ENCODE measurements at regions not wholly inside any gene's neighbourhood (a gene's known extent, or its start where the extent isn't known, plus 50 kb on each side); places are given as distances from the start of the nearest gene placed in this dataset.

- no peaks in the 10 kb centered on the region for H3K27me3 ChIP-seq (ENCODE audit: control insufficient read depth, insufficient read depth, low read length)
- CTCF ChIA-PET = interaction anchor here (0.6 kb wide), 1 partner anchor 1096 kb away, joined by 5 read pairs; no protein-coding TSS in a partner anchor
- POLR2A ChIA-PET = no interaction called here
- TF ChIP-seq, protein P1, sequence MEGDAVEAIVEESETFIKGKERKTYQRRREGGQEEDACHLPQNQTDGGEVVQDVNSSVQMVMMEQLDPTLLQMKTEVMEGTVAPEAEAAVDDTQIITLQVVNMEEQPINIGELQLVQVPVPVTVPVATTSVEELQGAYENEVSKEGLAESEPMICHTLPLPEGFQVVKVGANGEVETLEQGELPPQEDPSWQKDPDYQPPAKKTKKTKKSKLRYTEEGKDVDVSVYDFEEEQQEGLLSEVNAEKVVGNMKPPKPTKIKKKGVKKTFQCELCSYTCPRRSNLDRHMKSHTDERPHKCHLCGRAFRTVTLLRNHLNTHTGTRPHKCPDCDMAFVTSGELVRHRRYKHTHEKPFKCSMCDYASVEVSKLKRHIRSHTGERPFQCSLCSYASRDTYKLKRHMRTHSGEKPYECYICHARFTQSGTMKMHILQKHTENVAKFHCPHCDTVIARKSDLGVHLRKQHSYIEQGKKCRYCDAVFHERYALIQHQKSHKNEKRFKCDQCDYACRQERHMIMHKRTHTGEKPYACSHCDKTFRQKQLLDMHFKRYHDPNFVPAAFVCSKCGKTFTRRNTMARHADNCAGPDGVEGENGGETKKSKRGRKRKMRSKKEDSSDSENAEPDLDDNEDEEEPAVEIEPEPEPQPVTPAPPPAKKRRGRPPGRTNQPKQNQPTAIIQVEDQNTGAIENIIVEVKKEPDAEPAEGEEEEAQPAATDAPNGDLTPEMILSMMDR (IDR thresholded peaks at IDR 0.05; ENCODE audit: low read depth, low read length) = 0 out of 2 replicates have a peak, but pooled peaks have one; percentile 24
- no peak for DNase-seq (ENCODE audit: low read depth, low spot score)
- H3K9me3 ChIP-seq (ENCODE audit: control insufficient read depth, insufficient read depth, low read length) = peaks cover 16% of the 10 kb centered on the region
- H3K4me3 ChIP-seq (ENCODE audit: low read depth, low read length) = no peak overlapping the region
- H3K27ac ChIP-seq (ENCODE audit: low read depth, low read length) = no peak overlapping the region
Observed at GRCh38 chr18:51621113-51621863, 423.8 kb upstream of the MEX3C start.

DNA sequence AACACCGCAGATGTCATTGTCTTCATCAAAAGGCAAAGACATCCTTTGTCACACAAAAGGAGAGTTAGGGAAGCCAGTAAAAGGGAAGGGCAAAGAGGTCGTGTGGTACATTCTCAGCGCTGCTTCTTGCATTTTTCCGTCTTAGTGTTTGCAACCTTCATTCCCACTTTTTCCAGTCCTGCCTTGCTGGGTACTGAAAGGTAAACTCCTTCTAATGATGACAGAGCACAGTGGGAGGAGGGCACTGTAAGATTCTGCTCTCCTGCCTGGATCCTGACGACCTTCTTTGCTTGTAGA lies 424.3 kb upstream of the MEX3C start:
- POLR2A ChIA-PET = no interaction called here
- Histone ChIP-seq H3K9me3 (ENCODE audit: control insufficient read depth, insufficient read depth, low read length) (peaks cover 16% of the 10 kb centered on the region), H3K27ac (ENCODE audit: low read depth, low read length) (no peak overlapping the region), H3K4me3 (ENCODE audit: low read depth, low read length) (no peak overlapping the region), H3K27me3 (ENCODE audit: control insufficient read depth, insufficient read depth, low read length) (no peaks in the 10 kb centered on the region)
- no peak for DNase-seq (ENCODE audit: low read depth, low spot score)
- CTCF ChIA-PET = no interaction called here
- TF ChIP-seq, protein P1 (IDR thresholded peaks at IDR 0.05; ENCODE audit: low read depth, low read length) = no peak

DNA sequence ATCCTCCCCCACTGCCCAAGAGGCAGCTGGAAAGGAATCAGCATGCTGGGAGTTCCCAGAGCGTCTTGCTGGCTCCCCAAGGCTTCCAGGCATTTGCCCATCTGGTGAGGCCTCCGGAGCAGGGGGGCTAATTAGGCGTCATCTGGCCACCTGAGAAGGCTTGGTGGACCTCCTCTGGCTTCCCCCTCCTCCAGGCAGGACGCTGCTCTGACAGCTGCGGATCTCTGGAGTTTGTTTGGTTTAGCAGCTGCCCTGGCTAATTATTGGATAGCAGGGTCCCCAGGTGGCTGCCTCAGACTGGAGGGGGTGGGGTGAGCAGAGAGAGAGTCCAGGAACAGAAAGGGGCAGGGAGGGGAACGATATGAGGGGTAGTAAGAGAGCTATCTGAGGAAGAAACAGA lies 425.2 kb upstream of the MEX3C start:
- Histone ChIP-seq H3K9me3 (ENCODE audit: control insufficient read depth, insufficient read depth, low read length) (peaks cover 16% of the 10 kb centered on the region), H3K27me3 (ENCODE audit: control insufficient read depth, insufficient read depth, low read length) (no peaks in the 10 kb centered on the region), H3K4me3 (ENCODE audit: low read depth, low read length) (no peak overlapping the region), H3K27ac (ENCODE audit: low read depth, low read length) (no peak overlapping the region)
- CTCF ChIA-PET = interaction anchor here (0.9 kb wide), 1 partner anchor 9 kb away, joined by 3 read pairs; no protein-coding TSS in a partner anchor
- no peak for DNase-seq (ENCODE audit: low read depth, low spot score)
- TF ChIP-seq, protein P1 (IDR thresholded peaks at IDR 0.05; ENCODE audit: low read depth, low read length) = no peak
- POLR2A ChIA-PET = no interaction called here

GRCh38 chr18:51623653-51624052 lies 426.2 kb upstream of the MEX3C start:
- no peak for DNase-seq (ENCODE audit: low read depth, low spot score)

DNA sequence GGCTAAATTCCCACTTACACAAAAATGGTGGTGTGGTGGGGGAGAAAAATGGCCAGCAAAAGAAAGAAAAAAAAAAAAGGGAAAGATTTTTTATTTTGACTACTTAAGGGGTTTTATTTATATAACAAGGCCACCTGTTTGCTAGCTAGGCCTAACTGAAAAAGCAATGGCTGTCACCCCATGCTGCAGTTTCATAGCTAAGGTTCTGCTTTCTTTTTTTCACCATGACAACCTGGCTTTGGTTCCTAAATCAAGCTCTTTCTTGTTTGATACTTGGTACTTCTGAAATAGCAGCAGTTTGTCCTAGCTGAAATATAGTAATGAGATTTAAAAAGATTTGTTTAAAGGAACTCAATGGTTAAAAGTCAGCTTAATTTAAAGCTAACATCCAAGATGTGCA lies 433.2 kb upstream of the MEX3C start:
- TF ChIP-seq, protein P1 (IDR thresholded peaks at IDR 0.05; ENCODE audit: low read depth, low read length) = no peak
- Histone ChIP-seq H3K9me3 (ENCODE audit: control insufficient read depth, insufficient read depth, low read length) (no peaks in the 10 kb centered on the region), H3K27me3 (ENCODE audit: control insufficient read depth, insufficient read depth, low read length) (no peaks in the 10 kb centered on the region), H3K4me3 (ENCODE audit: low read depth, low read length) (no peak overlapping the region), H3K27ac (ENCODE audit: low read depth, low read length) (no peak overlapping the region)
- CTCF ChIA-PET = no interaction called here
- POLR2A ChIA-PET = no interaction called here
- no peak for DNase-seq (ENCODE audit: low read depth, low spot score)

More at GRCh38 chr18:51623653-51624052, 426.2 kb upstream of the MEX3C start:
- POLR2A ChIA-PET = no interaction called here
- Histone ChIP-seq H3K4me3 (ENCODE audit: low read depth, low read length) (no peak overlapping the region), H3K27ac (ENCODE audit: low read depth, low read length) (no peak overlapping the region), H3K27me3 (ENCODE audit: control insufficient read depth, insufficient read depth, low read length) (no peaks in the 10 kb centered on the region), H3K9me3 (ENCODE audit: control insufficient read depth, insufficient read depth, low read length) (peaks cover 16% of the 10 kb centered on the region)
- CTCF ChIA-PET = no interaction called here
- TF ChIP-seq, protein P1 (IDR thresholded peaks at IDR 0.05; ENCODE audit: low read depth, low read length) = no peak

Data from AG04450 (cell line).